IPS DF 6.9 (cell line): ENCODE measurements at regions not wholly inside any gene's neighbourhood (a gene's known extent, or its start where the extent isn't known, plus 50 kb on each side); places are given as distances from the start of the nearest gene placed in this dataset.
"Not testable (repeated sequence)": the region's sequence is repeated elsewhere in the genome, so short reads cannot be mapped to it uniquely, and the experiment has no call there.

Source experiments
- DNase-seq: peaks from one replicate; pipeline ENCODE4 v3.0.0-alpha.2; 2013; ENCODE audit warnings: low read depth, low spot score
- H3K27ac ChIP-seq: one replicate; pipeline ENCODE4 v1.5.1; 2013; ENCODE audit warnings: low read length, control low read depth
- H3K27me3 ChIP-seq: 2 replicates; pipeline ENCODE4 v1.6.1; 2013; ENCODE audit warnings: mild to moderate bottlenecking, low read length; ENCODE audit not compliant: control insufficient read depth, insufficient read depth
- H3K36me3 ChIP-seq: 2 replicates; pipeline ENCODE4 v1.6.1; 2013; ENCODE audit warnings: low read length; ENCODE audit not compliant: control insufficient read depth, insufficient read depth
- H3K4me1 ChIP-seq: 2 replicates; pipeline ENCODE4 v1.6.1; 2013; ENCODE audit warnings: low read length; ENCODE audit not compliant: control insufficient read depth, insufficient read depth
- H3K4me3 ChIP-seq: 2 replicates; pipeline ENCODE4 v1.5.1; 2013; ENCODE audit warnings: mild to moderate bottlenecking, low read length
- H3K9me3 ChIP-seq: 2 replicates; pipeline ENCODE4 v1.6.1; 2013; ENCODE audit warnings: low read length, inconsistent platforms; ENCODE audit not compliant: control insufficient read depth, insufficient read depth
- WGBS: extraction: QIAGEN DNeasy Blood & Tissue Kit; methylation state at CpG from one replicate; pipeline ENCODE4 v1.1.7; 2013; ENCODE audit warnings: mixed read lengths, missing lambda C conversion rate; ENCODE audit not compliant: insufficient read length, insufficient coverage; 5-methylcytosine and 5-hydroxymethylcytosine counted together

DNA sequence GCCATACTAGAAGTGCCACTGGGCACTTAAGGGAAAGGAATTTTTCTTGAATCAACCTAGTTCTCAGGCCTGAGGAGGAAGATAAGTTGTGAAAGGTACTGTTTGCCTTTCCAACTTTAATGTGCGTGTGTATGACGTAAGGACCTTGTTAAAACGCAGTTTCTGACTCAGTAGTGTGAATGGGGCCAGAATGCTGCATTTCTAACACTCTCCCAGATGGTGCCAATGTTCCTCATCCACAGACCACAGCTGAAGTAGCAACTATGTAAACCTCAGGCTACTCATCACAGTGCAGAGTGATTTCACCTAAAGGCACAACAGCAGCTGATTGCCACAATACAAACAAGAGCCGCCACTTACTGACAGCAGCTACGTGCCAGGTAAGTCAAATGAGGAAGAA, 103.6 kb downstream of the OTOL1 start:
- no CpG with 5 or more reads among the region's 5 CpGs for WGBS

GRCh38 chr3:161602475-161602874, 105.9 kb downstream of the OTOL1 start:
- H3K4me1 ChIP-seq: peaks cover 1% of the 10 kb centered on the region; the same call in 1 of the 2 replicates
- no peaks in the 10 kb centered on the region for H3K36me3 ChIP-seq
- no peak for DNase-seq
- H3K9me3 ChIP-seq: no peaks in the 10 kb centered on the region
- no peaks in the 10 kb centered on the region for H3K27me3 ChIP-seq
- H3K27ac ChIP-seq: no peak overlapping the region
- no CpG with 5 or more reads among the region's 1 CpG for WGBS
- H3K4me3 ChIP-seq: no peak overlapping the region

More for the DNA sequence above, 103.6 kb downstream of the OTOL1 start:
- DNase-seq: no peak
- H3K4me3 ChIP-seq: no peak overlapping the region
- peaks cover 1% of the 10 kb centered on the region; the same call in 1 of the 2 replicates for H3K4me1 ChIP-seq
- H3K27me3 ChIP-seq: no peaks in the 10 kb centered on the region
- no peak overlapping the region for H3K27ac ChIP-seq
- no peaks in the 10 kb centered on the region for H3K9me3 ChIP-seq
- H3K36me3 ChIP-seq: no peaks in the 10 kb centered on the region

DNA sequence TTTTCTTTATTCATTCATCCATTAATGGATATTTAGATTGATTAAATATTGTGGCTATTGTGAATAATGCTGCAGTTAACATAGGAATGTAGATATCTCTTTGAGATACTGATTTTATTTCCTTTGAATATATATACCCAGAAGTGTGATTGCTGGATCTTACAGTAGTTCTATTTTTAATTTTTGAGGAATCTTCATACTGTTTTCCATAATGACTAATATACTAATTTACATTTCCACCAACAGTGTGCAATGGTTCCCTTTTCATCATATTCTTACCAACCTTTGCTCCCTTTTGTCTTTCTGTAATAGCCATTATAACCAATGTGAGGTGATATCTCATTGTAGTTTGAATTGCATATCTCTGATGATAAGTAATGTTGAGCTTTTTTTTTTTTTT, 106.3 kb downstream of the OTOL1 start:
- no peaks in the 10 kb centered on the region for H3K27me3 ChIP-seq
- H3K4me1 ChIP-seq: peaks cover 1% of the 10 kb centered on the region; the same call in 1 of the 2 replicates
- no peak overlapping the region for H3K4me3 ChIP-seq
- H3K36me3 ChIP-seq: no peaks in the 10 kb centered on the region
- no peak for DNase-seq
- H3K9me3 ChIP-seq: no peaks in the 10 kb centered on the region
- H3K27ac ChIP-seq: no peak overlapping the region

GRCh38 chr3:161607056-161607455, 110.4 kb downstream of the OTOL1 start:
- Histone ChIP-seq H3K27me3 (no peaks in the 10 kb centered on the region), H3K4me3 (no peak overlapping the region), H3K36me3 (no peaks in the 10 kb centered on the region), H3K27ac (no peak overlapping the region), H3K9me3 (no peaks in the 10 kb centered on the region), H3K4me1 (no peaks in the 10 kb centered on the region)
- DNase-seq: no peak
- no CpG with 5 or more reads among the region's 1 CpG for WGBS

GRCh38 chr3:161619351-161619750, 122.7 kb downstream of the OTOL1 start:
- Histone ChIP-seq H3K27me3 (no peaks in the 10 kb centered on the region), H3K4me1 (no peaks in the 10 kb centered on the region), H3K9me3 (no peaks in the 10 kb centered on the region), H3K36me3 (no peaks in the 10 kb centered on the region), H3K4me3 (no peak overlapping the region), H3K27ac (no peak overlapping the region)
- no peak for DNase-seq
- no CpG with 5 or more reads among the region's 1 CpG for WGBS

- Histone ChIP-seq H3K36me3 (no peaks in the 10 kb centered on the region), H3K27ac (no peak overlapping the region), H3K4me3 (no peak overlapping the region), H3K27me3 (no peaks in the 10 kb centered on the region), H3K4me1 (peaks cover 3% of the 10 kb centered on the region; the same call in 1 of the 2 replicates), H3K9me3 (no peaks in the 10 kb centered on the region; the same call in 1 of the 2 replicates)
- no peak for DNase-seq
- WGBS: no CpG with 5 or more reads among the region's 2 CpGs
Measured at GRCh38 chr3:161630794-161631193, 134.2 kb downstream of the OTOL1 start.

DNA sequence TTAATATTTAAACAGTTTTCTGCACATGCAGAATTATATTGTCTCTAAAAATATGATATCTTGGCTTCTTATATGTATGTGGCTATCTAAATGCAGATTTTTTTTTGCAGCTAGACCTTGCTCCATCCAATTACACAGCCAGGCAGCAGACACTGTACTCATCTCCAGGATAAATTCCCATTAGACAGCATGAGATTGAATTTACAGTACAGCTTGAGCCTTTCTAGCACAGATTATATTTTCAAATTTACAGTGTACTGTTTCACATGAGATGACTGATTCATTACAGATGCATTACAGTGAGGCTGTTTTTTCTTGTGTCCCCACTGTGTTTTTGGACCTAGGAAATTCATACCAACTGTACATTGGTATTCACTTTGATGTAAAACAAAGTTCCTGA, 134.9 kb downstream of the OTOL1 start:
- Histone ChIP-seq H3K4me3 (no peak overlapping the region), H3K27ac (no peak overlapping the region), H3K27me3 (no peaks in the 10 kb centered on the region), H3K9me3 (no peaks in the 10 kb centered on the region; the same call in 1 of the 2 replicates), H3K36me3 (no peaks in the 10 kb centered on the region), H3K4me1 (peaks cover 3% of the 10 kb centered on the region; the same call in 1 of the 2 replicates)
- DNase-seq: no peak

GRCh38 chr3:161637559-161637958, 141.0 kb downstream of the OTOL1 start:
- no peaks in the 10 kb centered on the region for H3K36me3 ChIP-seq
- no CpG with 5 or more reads among the region's 2 CpGs for WGBS

GRCh38 chr3:161639095-161639494, 142.5 kb downstream of the OTOL1 start:
- DNase-seq, H3K4me3 ChIP-seq, H3K27me3 ChIP-seq, H3K9me3 ChIP-seq, H3K27ac ChIP-seq, H3K36me3 ChIP-seq, H3K4me1 ChIP-seq: not testable (repeated sequence)
- WGBS: no CpG with 5 or more reads among the region's 5 CpGs

More at GRCh38 chr3:161637559-161637958, 141.0 kb downstream of the OTOL1 start:
- Histone ChIP-seq H3K9me3 (no peaks in the 10 kb centered on the region; the same call in 1 of the 2 replicates), H3K27ac (no peak overlapping the region), H3K4me3 (no peak overlapping the region), H3K27me3 (no peaks in the 10 kb centered on the region), H3K4me1 (peaks cover 4% of the 10 kb centered on the region; the same call in 1 of the 2 replicates)
- DNase-seq: no peak

DNA sequence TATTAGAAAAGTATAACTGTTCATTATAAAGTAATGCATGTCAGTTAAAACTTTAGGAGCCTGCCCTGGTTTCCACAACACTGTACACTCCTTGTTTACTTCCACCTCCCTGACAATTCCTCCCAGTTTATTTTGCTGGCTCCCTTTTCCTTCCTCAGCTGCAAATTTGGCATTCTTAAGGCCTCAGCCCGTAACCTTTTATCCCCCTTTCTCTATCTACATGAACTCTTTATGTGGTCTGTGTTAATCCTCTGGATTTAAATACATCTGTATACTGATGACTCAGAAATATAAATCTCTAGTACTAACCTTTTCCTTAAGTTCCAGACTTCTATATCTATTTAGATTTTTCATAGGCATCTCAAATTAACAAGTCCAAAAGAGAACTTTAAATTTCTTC, 143.6 kb downstream of the OTOL1 start:
- H3K4me1 ChIP-seq: peaks cover 3% of the 10 kb centered on the region; the same call in 1 of the 2 replicates
- no peaks in the 10 kb centered on the region for H3K36me3 ChIP-seq
- H3K27ac ChIP-seq: no peak overlapping the region
- DNase-seq: no peak
- H3K9me3 ChIP-seq: no peaks in the 10 kb centered on the region
- H3K27me3 ChIP-seq: no peaks in the 10 kb centered on the region
- WGBS: no CpG with 5 or more reads among the region's 1 CpG
- H3K4me3 ChIP-seq: no peak overlapping the region

- Histone ChIP-seq H3K27me3 (no peaks in the 10 kb centered on the region), H3K27ac (no peak overlapping the region), H3K36me3 (no peaks in the 10 kb centered on the region), H3K4me1 (peaks cover 1% of the 10 kb centered on the region; the same call in 1 of the 2 replicates), H3K9me3 (no peaks in the 10 kb centered on the region), H3K4me3 (no peak overlapping the region)
- WGBS: no CpG with 5 or more reads among the region's 1 CpG
- DNase-seq: no peak
Measured at GRCh38 chr3:161641287-161641686, 144.7 kb downstream of the OTOL1 start.
